Heart left ventricle (tissue), 13 donors: ENCODE measurements at regions not wholly inside any gene's neighbourhood (a gene's known extent, or its start where the extent isn't known, plus 50 kb on each side); places are given as distances from the start of the nearest gene placed in this dataset.

Experiments
- CTCF ChIP-seq, 12 donors: fragments of 200-600 bp; sonication (generic) in 4 of 12; IDR thresholded peaks; one replicate each; pipeline versions ENCODE4 v1.5.0 to v1.8.0; 2018 to 2022; ENCODE audit warnings: antibody characterized with exemption in 12 of 12, mild to moderate bottlenecking in 5 of 12
- POLR2A ChIP-seq, 2 donors: fragments of 450-650 bp; IDR thresholded peaks; one replicate each; pipeline ENCODE4 v1.6.1; 2017; ENCODE audit warnings: antibody characterized with exemption in 2 of 2, mild to moderate bottlenecking in 2 of 2, moderate library complexity in 2 of 2
- donor health status: ischemic (EF 13 %, LVEDD 7.1; RV severe dilation, severe dysfunction).
- donor health status: DM: no; HTN: yes; CAD: no.
- donor health status: DM: no; HTN: no; CAD: no.
- donor health status: ischemic (EF 25% LVEDD 6.9; RV normal size, moderate dysfunction).
- donor health status: ischemic (EF 25% LVEDD 5.7; RV mildly dilated, moderate dysfunction).
- donor health status: ischemic (EF 35%, LVEDD 5.7; RV mildly dilated, moderate dysfunction).
- donor health status: nonischemic (EF 11% LVEDD 7.7; RV severe dilation, severe dysfunction).
- donor health status: DM: yes; HTN: yes; CAD: no.
- donor health status: PGD.
- donor health status: ischemic (EF 29% LVEDD 5.4; RV normal size, mild dysfunction).
- donor health status: nonischemic (EF 23%, LVEDD 6.1; RV moderate dilation, normal function).

- TF ChIP-seq CTCF (IDR thresholded peaks at IDR 0.05) (no peak), POLR2A (IDR thresholded peaks at IDR 0.05) (no peak)
Observed at GRCh38 chr1:175864625-175865024, 121.2 kb upstream of the TNR start.
